DOHH2 (cell line): ENCODE measurements at regions not wholly inside any gene's neighbourhood (a gene's known extent, or its start where the extent isn't known, plus 50 kb on each side); places are given as distances from the start of the nearest gene placed in this dataset.
"Not testable (repeated sequence)": the region's sequence is repeated elsewhere in the genome, so short reads cannot be mapped to it uniquely, and the experiment has no call there.

Experiments used
- EZH2phosphoT487 ChIP-seq: fragments of 200-600 bp; sonication (generic); IDR thresholded peaks from 2 replicates; pipeline ENCODE4 v1.6.1; 2017; ENCODE audit warnings: borderline replicate concordance, mild to moderate bottlenecking, antibody characterized with exemption, low read length, moderate library complexity, mixed read lengths
- TF ChIP-seq, protein P1 (sequence below): fragments of 200-600 bp; sonication (generic); IDR thresholded peaks from one replicate; pipeline ENCODE4 v1.5.1; 2014; ENCODE audit warnings: antibody characterized with exemption, mild to moderate bottlenecking, low read depth, low read length; ENCODE audit not compliant: poor library complexity, severe bottlenecking

DNA sequence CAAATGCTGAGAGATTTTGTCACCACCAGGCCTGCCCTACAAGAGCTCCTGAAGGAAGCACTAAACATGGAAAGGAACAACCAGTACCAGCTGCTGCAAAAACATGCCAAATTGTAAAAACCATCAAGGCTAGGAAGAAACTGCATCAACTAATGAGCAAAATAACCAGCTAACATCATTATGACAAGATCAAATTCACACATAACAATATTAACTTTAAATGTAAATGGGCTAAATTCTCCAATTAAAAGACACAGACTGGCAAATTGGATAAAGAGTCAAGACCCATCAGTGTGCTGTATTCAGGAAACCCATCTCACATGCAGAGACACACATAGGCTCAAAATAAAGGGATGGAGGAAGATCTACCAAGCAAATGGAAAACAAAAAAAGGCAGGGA lies 222.8 kb upstream of the CCL2 start:
- TF ChIP-seq, protein P1, sequence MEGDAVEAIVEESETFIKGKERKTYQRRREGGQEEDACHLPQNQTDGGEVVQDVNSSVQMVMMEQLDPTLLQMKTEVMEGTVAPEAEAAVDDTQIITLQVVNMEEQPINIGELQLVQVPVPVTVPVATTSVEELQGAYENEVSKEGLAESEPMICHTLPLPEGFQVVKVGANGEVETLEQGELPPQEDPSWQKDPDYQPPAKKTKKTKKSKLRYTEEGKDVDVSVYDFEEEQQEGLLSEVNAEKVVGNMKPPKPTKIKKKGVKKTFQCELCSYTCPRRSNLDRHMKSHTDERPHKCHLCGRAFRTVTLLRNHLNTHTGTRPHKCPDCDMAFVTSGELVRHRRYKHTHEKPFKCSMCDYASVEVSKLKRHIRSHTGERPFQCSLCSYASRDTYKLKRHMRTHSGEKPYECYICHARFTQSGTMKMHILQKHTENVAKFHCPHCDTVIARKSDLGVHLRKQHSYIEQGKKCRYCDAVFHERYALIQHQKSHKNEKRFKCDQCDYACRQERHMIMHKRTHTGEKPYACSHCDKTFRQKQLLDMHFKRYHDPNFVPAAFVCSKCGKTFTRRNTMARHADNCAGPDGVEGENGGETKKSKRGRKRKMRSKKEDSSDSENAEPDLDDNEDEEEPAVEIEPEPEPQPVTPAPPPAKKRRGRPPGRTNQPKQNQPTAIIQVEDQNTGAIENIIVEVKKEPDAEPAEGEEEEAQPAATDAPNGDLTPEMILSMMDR: not testable (repeated sequence)
- not testable (repeated sequence) for TF ChIP-seq EZH2phosphoT487
